Tibial artery (tissue), 4 donors: ENCODE measurements at regions not wholly inside any gene's neighbourhood (a gene's known extent, or its start where the extent isn't known, plus 50 kb on each side); places are given as distances from the start of the nearest gene placed in this dataset.

Source experiments
- DNase-seq, 2 donors: peaks; one replicate each; pipeline ENCODE4 v3.0.0-alpha.2; 2019
- H3K27ac ChIP-seq, 2 donors: fragments of 200-600 bp; sonication (generic) in 1 of 2; 1 replicate in 1 of 2; 2 replicates in 1 of 2; pipeline ENCODE4 v1.5.1; 2018 to 2019; ENCODE audit warnings: mild to moderate bottlenecking in 1 of 2
- H3K27me3 ChIP-seq, 2 donors: fragments of 200-600 bp; sonication (generic) in 1 of 2; one replicate each; pipeline versions ENCODE4 v1.5.1 to v1.6.0; 2016 to 2019
- H3K36me3 ChIP-seq, 3 donors: fragments of 200-600 bp; sonication (generic) in 2 of 3; one replicate each; pipeline ENCODE4 v1.5.1; 2016 to 2019; ENCODE audit warnings: mild to moderate bottlenecking in 2 of 3
- H3K4me1 ChIP-seq, 4 donors: fragments of 200-600 bp; sonication (generic) in 2 of 4; 1 replicate in 3 of 4; 2 replicates in 1 of 4; pipeline ENCODE4 v1.5.1; 2016 to 2019
- H3K4me3 ChIP-seq, 2 donors: fragments of 200-600 bp; sonication (generic) in 1 of 2; 1 replicate in 1 of 2; 2 replicates in 1 of 2; pipeline ENCODE4 v1.5.1; 2018 to 2019; ENCODE audit warnings: mild to moderate bottlenecking in 2 of 2
- H3K9me3 ChIP-seq, 3 donors: fragments of 200-600 bp; sonication (generic) in 1 of 3; one replicate each; pipeline ENCODE4 v1.5.1; 2016 to 2019
- CTCF ChIP-seq, 2 experiments: fragments of 200-600 bp in 1 of 2; fragments of 450-650 bp in 1 of 2; IDR thresholded peaks; one replicate each; pipeline ENCODE4 v1.5.1; 2017 to 2019; ENCODE audit warnings: antibody characterized with exemption in 2 of 2, mild to moderate bottlenecking in 1 of 2, moderate library complexity in 1 of 2
- intact Hi-C: fragments of 100-400 bp; cut with DNase I; formaldehyde crosslinking; loops from one replicate; pipeline ENCODE4 v1.15.0; 2023; ENCODE audit warnings: low total_unique reads

- Histone ChIP-seq H3K27ac (no peak overlapping the region), H3K4me1 (peaks cover 0 to 12% (median 0%) of the 10 kb centered on the region in 4 donors), H3K27me3 (no peaks in the 10 kb centered on the region), H3K4me3 (no peak overlapping the region), H3K36me3 (no peaks in the 10 kb centered on the region), H3K9me3 (no peaks in the 10 kb centered on the region)
- intact Hi-C loops = no loop called here
- TF ChIP-seq CTCF (IDR thresholded peaks at IDR 0.05) = no peak
- DNase-seq = no peak
Observed at GRCh38 chr13:80476953-80477352, 136.0 kb upstream of the SPRY2 start.

- intact Hi-C loops = no loop called here
- no peak overlapping the region for H3K4me3 ChIP-seq
- no peaks in the 10 kb centered on the region for H3K9me3 ChIP-seq
- H3K27me3 ChIP-seq = no peaks in the 10 kb centered on the region
- peaks cover 0 to 22% (median 5%) of the 10 kb centered on the region in 4 donors for H3K4me1 ChIP-seq
- no peak for TF ChIP-seq CTCF (IDR thresholded peaks at IDR 0.05)
- DNase-seq = no peak
- H3K27ac ChIP-seq = no peak overlapping the region
- H3K36me3 ChIP-seq = no peaks in the 10 kb centered on the region
Observed at GRCh38 chr13:80475718-80476117, 134.8 kb upstream of the SPRY2 start.

GRCh38 chr13:80473695-80474094, 132.8 kb upstream of the SPRY2 start:
- no peak overlapping the region for H3K4me3 ChIP-seq
- H3K36me3 ChIP-seq = no peaks in the 10 kb centered on the region
- peaks cover 0 to 40% (median 20%) of the 10 kb centered on the region in 4 donors for H3K4me1 ChIP-seq
- H3K27me3 ChIP-seq = no peaks in the 10 kb centered on the region
- no peak overlapping the region for H3K27ac ChIP-seq
- intact Hi-C loops = no loop called here
- H3K9me3 ChIP-seq = no peaks in the 10 kb centered on the region
- no peak for DNase-seq
- TF ChIP-seq CTCF (IDR thresholded peaks at IDR 0.05) = no peak

- intact Hi-C loops = no loop called here
- no peak overlapping the region for H3K4me3 ChIP-seq
- H3K27ac ChIP-seq = peak overlapping the region; percentile 81 to 83
- no peaks in the 10 kb centered on the region for H3K27me3 ChIP-seq
- no peak for TF ChIP-seq CTCF (IDR thresholded peaks at IDR 0.05)
- H3K36me3 ChIP-seq = no peaks in the 10 kb centered on the region
- peak; percentile 92 to 93 for DNase-seq
- peaks cover 0 to 48% (median 22%) of the 10 kb centered on the region in 4 donors for H3K4me1 ChIP-seq
- no peaks in the 10 kb centered on the region for H3K9me3 ChIP-seq
Observed at GRCh38 chr13:80469853-80470381, 129.0 kb upstream of the SPRY2 start.

- no peaks in the 10 kb centered on the region for H3K27me3 ChIP-seq
- intact Hi-C loops = no loop called here
- H3K9me3 ChIP-seq = no peaks in the 10 kb centered on the region
- peaks cover 0 to 54% (median 25%) of the 10 kb centered on the region in 4 donors for H3K4me1 ChIP-seq
- H3K27ac ChIP-seq = peak overlapping the region; percentile 81 to 83
- DNase-seq = no peak
- no peak for TF ChIP-seq CTCF (IDR thresholded peaks at IDR 0.05)
- H3K4me3 ChIP-seq = no peak overlapping the region
- no peaks in the 10 kb centered on the region for H3K36me3 ChIP-seq
Observed at GRCh38 chr13:80469105-80469852, 128.4 kb upstream of the SPRY2 start.
